GM12891 (cell line): ENCODE measurements at regions not wholly inside any gene's neighbourhood (a gene's known extent, or its start where the extent isn't known, plus 50 kb on each side); places are given as distances from the start of the nearest gene placed in this dataset.

Experiments
- PAX5 ChIP-seq: IDR thresholded peaks from 2 replicates; pipeline ENCODE4 v1.6.1; 2011; ENCODE audit warnings: low read length, moderate library complexity, mild to moderate bottlenecking; ENCODE audit not compliant: insufficient read depth, severe bottlenecking
- POLR2A ChIP-seq: IDR thresholded peaks from 2 replicates; pipeline ENCODE4 v1.6.1; 2011; ENCODE audit warnings: low read depth, low read length, control low read depth

GRCh38 chr2:36193680-36194079 is 161.9 kb upstream of the CRIM1 start:
- TF ChIP-seq POLR2A (no peak), PAX5 (no peak)
